Stimulated activated CD8-positive, alpha-beta memory T cell treated with anti-CD3 and anti-CD28 coated beads, Interleukin-7, amount 100 ng/mL, for 1 hour (primary cell): ENCODE measurements at regions not wholly inside any gene's neighbourhood (a gene's known extent, or its start where the extent isn't known, plus 50 kb on each side); places are given as distances from the start of the nearest gene placed in this dataset.
"Not testable (repeated sequence)": the region's sequence is repeated elsewhere in the genome, so short reads cannot be mapped to it uniquely, and the experiment has no call there.

Experiments used
- DNase-seq, 2 donors: peaks; one replicate each; pipeline ENCODE4 v3.0.0-alpha.2; 2020; ENCODE audit warnings: low read depth in 2 of 2

DNA sequence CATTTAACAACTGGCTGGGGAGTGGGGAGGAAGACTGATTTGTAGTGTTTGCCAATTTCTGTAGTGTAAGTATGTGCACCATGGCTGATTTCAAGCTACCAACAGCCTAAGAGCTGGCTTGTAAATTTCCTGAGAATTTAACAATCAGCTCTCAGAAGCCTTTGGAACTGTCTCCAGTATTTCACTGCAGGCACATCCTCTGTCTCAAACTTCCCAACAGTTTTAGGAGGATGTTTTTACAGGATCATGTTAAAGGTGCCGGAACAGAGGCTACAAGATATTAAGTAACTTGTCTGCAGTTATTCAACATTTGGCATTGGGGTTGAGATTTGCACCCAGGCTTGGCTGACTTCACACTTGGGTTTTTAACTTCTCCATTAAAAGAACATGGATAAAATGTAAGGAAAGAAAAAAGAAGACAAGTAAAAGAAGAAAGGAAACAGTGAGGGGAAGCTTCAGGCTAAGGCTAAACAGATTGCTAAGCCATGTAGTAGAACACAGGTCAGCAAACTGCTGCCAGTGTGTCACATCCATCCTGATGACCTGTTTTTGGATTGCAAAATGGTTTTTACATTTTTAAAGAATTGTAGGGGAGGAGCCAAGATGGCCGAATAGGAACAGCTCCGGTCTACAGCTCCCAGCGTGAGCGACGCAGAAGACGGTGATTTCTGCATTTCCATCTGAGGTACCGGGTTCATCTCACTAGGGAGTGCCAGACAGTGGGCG is 204.8 kb upstream of the SESN3 start:
- no peak for DNase-seq

DNA sequence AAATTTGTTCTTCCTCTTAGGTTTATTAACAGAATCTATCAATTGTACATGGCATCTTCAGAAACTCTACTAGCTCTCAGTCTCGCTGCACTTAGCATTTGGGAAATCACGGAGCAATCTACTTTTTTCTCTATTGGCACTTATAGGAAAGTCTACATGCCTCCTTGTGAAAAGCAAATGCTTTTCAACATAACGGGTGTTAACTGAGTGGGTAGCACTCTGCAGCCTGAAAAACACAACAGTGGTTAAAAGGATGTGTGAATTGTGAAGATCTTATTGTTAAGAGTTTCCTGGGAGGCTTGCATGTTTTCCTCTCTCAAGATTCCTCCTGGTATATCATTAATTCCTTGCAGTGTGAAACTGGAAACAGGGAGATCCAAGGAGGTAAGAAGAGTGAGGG is 204.2 kb upstream of the SESN3 start:
- no peak for DNase-seq

- DNase-seq, result no peak
Measured at GRCh38 chr11:95434489-95435057, 203.6 kb upstream of the SESN3 start.

GRCh38 chr11:95434009-95434408 is 203.0 kb upstream of the SESN3 start:
- no peak for DNase-seq

DNA sequence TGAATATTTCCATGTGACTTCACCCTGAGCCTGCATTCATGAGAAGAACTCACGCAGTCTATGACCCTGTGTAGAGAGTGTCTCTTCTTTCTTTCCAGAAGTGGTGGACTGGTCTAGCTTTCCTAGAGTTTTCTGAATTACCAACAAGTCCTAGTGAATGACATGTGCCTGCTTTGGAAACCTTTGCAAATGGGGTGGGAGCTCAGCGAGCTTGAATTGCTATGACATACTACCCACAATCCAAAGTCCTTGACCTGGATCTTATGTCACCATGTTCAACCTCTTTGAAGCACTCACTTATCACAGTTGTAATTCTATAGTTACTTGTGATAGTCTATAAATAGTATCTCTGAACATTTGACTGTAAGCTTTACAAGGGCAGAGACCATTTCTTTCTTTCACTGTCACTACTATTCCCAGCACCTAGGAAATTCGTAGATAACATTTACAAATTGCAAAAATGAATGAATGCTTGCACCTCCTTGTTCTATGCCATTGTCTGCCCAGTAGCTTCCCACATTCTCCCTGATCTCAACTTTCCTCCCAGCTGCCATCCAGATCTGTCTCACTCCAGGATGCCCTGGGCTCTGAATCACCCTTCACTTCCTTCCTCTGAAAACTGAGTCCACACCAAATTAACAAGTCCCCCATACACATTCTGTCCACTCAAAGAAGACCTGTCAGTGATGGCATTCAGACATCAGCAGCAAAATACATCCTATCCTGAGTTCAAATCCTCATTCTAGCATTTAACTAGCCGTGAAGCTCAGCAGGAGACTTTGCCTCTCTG is 201.9 kb upstream of the SESN3 start:
- DNase-seq, result no peak

GRCh38 chr11:95429376-95429907 is 198.4 kb upstream of the SESN3 start:
- DNase-seq, result no peak

DNA sequence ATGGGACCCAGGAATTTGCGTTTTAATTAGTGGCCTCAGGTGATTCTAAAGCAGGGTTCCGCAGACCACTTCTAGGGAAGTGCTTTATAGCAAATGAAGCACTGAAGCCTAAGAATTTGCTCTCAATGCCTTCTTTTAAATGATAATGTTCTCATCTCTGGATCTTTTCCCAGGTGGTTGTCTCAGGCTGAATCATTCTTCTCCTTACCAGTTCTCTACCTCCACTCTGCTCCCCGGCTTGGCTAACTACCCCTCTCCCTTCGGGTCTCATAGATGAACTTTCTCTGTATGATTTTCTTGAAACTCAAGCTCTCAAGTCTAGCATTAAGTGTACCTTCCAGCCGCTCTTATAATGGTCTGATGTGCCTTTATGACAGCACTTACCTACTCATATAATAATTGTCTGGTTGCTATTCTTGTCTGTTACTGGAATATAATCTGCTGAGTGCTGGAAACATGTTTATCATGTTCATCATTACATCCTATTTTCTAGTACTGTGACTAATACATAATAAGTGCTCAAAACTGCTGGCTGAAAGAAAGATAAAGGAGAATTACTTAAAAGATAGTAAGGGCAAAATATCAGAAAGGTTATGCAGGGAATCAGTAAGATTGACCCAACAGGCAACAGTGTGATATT is 195.9 kb upstream of the SESN3 start:
- no peak for DNase-seq

DNA sequence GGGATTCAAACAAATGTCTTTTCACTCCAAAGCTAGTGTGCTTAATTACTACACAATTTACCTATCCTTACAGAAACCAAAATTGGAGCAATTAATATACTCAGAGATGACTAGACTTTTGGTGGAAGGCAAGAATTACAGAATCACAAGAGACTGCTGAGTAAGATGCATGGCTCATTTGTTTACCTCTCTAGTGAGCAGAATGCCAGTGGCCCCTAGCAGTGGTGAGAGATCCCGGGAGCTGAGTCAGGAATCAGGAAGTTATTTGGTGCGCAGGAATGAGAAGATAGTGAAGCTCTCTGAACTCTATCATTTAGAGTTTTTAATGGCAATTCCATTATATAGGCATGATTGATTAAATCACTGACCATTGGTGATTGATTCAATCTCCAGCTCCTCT is 188.9 kb upstream of the SESN3 start:
- no peak for DNase-seq

DNA sequence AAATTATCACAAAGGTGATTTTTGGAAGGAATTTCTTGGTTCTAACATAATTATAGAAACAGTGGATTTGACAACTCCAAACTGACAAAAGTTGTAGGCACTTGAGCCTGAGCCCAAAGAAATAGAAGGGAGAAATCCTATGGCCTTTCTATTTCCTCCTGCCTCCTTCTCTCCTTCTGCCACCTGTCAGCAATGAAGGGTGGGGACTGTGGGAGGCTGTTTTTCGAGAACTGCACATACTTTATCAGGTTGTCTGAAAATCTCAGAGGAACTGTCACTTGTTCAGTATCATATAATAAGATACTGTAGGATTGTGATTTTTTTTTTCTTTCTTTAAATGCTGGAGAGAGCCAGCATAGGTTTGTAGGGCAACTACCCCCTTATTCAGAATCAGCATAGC is 187.9 kb upstream of the SESN3 start:
- DNase-seq, result no peak

- no peak for DNase-seq
Measured at GRCh38 chr11:95417832-95418231, 186.8 kb upstream of the SESN3 start.

DNA sequence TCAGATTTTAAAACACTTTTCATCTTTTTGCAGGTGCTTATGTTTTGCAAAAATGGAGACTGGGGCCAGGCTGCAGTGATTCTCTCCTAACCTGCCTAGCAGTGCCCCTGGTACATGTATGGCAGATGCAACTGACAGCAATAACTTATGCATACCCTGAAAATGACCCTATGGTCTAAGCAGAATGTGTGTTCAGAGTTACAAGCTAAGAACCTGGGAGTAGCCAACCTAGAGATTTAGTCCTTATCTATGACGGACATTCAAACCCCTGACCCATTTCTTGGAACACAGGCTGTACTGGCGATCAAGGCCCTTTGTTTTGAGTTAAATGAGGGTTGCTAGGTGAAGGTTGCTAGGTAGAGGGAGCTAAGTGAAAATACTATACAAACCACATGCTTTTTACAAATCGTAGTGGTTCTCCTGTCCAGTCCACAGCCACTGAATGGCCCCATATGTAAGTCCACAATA is 184.9 kb upstream of the SESN3 start:
- DNase-seq, result no peak

DNA sequence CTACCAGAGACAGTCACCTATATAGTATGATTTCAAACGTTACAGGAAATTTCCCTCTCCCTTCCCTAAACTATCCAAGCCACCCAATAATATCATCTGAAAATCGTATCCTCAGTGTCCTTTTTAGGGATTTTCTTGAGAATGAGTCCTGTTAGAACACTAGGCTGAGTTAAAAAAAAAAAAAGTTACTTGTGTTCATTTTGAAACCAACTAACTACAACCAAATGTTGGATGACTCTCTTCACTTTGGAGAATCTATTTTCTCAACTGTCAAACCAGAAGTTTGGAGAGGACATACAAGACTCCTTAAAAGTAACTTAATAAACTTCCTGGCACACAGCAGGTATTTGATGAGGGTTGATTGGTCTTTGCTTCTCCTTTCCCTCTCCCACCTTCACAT is 183.2 kb upstream of the SESN3 start:
- DNase-seq, result no peak

DNA sequence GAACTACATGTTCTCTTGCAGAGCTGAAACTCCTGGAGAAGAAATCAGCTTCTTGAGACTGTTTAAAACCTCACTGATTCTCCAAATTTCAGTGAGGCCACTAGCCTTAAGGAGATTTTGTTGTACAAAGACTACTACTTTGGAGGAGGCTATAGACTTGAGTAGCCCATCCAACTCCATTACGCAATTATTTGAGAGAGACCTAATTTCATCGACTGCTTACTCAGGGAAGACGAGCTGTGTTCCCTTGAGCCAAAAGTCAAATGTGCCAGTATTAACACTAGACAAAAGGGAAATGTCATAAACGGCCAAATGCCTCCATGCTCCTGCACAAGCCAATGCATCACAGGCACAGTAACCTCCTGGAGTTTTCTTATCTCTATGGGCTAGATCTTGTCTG is 182.8 kb upstream of the SESN3 start:
- no peak for DNase-seq

- no peak for DNase-seq
Measured at GRCh38 chr11:95413021-95413420, 182.0 kb upstream of the SESN3 start.

DNA sequence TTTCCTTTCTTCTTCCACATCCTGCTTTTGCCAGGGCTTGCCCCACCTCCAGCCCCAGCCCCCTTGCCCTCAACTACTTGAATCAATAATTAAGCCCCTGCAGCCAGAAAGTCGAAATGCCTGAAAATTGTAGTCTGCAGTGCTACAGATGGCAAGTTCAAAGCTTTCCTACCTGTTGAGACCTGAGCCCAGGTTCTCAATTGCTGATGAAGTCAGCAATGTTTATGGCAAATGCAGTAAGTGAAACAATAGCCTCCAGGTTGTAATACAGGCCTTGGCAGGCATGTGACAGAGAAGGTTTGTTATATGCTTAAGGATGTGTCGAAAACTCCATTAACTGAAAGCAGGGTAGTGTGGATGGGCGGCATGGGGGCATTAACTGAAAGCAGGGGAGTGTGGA is 181.1 kb upstream of the SESN3 start:
- no peak for DNase-seq

DNA sequence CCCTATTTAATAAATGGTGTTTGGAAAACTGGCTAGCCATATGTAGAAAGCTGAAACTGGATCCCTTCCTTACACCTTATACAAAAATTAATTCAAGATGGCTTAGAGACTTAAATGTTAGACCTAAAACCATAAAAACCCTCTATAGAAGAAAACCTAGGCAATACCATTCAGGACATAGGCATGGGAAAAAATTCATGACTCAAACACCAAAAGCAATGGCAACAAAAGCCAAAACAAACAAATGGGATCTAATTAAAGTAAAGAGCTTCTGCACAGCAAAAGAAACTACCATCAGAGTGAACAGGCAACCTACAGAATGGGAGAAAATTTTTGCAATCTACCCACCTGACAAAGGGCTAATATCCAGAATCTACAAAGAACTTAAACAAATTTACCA is 179.7 kb upstream of the SESN3 start:
- DNase-seq, result not testable (repeated sequence)

DNA sequence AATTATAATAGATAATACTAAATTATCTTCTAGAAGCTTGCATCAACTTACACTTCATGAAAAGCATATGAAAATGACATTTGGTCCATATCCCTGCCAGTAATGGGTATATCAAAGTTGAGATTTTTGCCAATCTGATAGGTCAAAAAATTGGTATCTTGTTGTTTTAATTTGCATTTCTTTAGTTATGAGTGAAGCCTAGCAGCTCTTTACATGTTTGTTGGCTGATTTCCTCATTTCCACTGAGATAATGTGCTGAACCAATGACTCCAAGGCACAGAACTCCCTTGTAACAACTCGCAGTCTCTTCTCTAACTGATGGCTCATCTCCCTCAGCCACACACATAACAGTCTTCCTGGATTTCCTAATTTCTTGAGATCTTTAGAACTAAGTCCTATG is 175.3 kb upstream of the SESN3 start:
- DNase-seq, result no peak

DNA sequence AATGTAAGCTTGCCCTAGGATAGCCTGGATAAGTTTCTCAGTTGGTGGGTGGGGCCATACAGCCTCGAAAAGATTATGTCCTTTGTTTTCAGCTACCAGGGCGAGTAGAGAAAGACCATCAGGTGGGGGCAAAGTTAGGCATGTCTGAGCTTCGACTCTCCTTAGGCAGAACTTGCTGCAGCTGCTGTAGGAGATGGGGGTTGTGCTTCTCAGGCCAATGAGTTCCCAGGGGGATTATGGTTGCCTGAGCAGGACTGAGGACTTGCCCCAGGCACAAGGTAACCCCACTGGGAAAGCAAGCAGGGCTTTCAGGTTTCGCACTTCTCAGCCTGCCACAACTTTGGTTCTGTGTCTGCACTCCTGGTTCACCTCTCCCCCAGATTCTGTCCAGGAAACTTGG is 173.4 kb upstream of the SESN3 start:
- DNase-seq, result no peak

- no peak for DNase-seq
Measured at GRCh38 chr11:95398437-95399112, 167.6 kb upstream of the SESN3 start.

DNA sequence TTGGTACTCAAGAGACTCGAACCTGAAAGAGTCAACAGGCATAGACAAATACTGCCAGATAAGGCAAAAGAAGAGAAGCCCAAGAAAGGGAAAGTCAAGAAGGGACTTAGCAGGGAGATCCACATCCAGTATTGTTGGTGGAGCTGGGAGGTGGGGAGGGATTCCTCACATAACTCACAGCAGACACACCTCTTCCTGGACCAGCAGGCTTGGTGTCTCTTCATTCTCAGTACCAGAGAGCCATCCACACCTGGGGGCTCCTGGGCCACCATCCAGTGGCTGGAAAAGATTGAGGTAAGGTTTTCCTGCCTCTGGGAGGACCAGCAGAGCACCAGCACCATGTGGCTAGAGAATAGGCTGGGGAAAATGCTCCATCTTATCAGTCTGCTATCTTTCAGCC is 161.6 kb upstream of the SESN3 start:
- no peak for DNase-seq

DNA sequence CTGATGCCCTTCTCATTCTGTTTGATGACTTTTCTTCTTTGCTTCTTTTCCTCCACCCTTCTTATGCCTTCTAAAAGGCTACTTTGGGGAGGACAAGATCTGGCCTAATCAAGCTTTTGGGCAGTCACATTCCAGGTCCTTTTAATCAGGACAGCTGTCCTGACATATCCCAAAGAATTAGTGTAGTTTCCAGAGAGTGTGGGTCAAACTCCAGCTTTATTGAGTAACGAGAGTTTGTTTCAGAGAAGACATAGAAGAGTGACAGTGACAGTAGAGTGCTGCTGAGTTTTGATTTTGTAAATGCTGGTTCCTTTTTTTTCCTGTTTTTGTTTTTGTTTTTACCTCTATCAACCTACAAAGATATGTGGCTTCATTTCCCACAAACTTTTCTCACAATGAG is 158.4 kb upstream of the SESN3 start:
- DNase-seq, result no peak

GRCh38 chr11:95388086-95388485 is 157.1 kb upstream of the SESN3 start:
- DNase-seq, result no peak
